PC-9 (cell line): ENCODE measurements at regions not wholly inside any gene's neighbourhood (a gene's known extent, or its start where the extent isn't known, plus 50 kb on each side); places are given as distances from the start of the nearest gene placed in this dataset.

Source experiments
- CTCF ChIP-seq: fragments of 200-600 bp; sonication (generic); conservative IDR thresholded peaks from 2 replicates; pipeline ENCODE4 v1.6.1; 2017; ENCODE audit warnings: mixed run types, antibody characterized with exemption, mild to moderate bottlenecking, moderate library complexity
- EZH2 ChIP-seq: fragments of 200-600 bp; sonication (generic); IDR thresholded peaks from 2 replicates; pipeline ENCODE4 v1.8.0; 2017; ENCODE audit warnings: antibody characterized with exemption, low read depth

- TF ChIP-seq CTCF (no peak), EZH2 (no peak)
These were observed 88.3 kb upstream of the ACBD5 start for GRCh38 chr10:27328946-27329345.
